Body of pancreas (tissue), 4 donors: ENCODE measurements at regions not wholly inside any gene's neighbourhood (a gene's known extent, or its start where the extent isn't known, plus 50 kb on each side); places are given as distances from the start of the nearest gene placed in this dataset.

Source experiments
- ATAC-seq: fragments of 150-250 bp; one replicate; pipeline ENCODE4 v1.9.1; 2016
- DNase-seq, 4 donors: peaks; one replicate each; pipeline ENCODE4 v3.0.0-alpha.2; 2019
- H3K27ac ChIP-seq, 4 donors: fragments of 200-600 bp; sonication (generic); 1 replicate in 3 of 4; 2 replicates in 1 of 4; pipeline versions ENCODE4 v1.5.1 to v1.6.1; 2016 to 2019; ENCODE audit warnings: mild to moderate bottlenecking in 1 of 4, mixed read lengths in 1 of 4, moderate library complexity in 1 of 4
- H3K27me3 ChIP-seq, 2 donors: fragments of 200-600 bp; sonication (generic); one replicate each; pipeline ENCODE4 v1.6.0; 2016; ENCODE audit warnings: mild to moderate bottlenecking in 1 of 2
- H3K36me3 ChIP-seq, 2 donors: fragments of 200-600 bp; sonication (generic); replicated peaks in 1 of 2; 2 replicates each; pipeline ENCODE4 v1.5.1; 2016; ENCODE audit warnings: low read depth in 2 of 2; ENCODE audit not compliant: insufficient read depth in 1 of 2
- H3K4me1 ChIP-seq: fragments of 200-600 bp; sonication (generic); one replicate; pipeline ENCODE4 v1.6.0; 2016
- H3K4me3 ChIP-seq, 2 donors: fragments of 200-600 bp; sonication (generic); 1 replicate in 1 of 2; 2 replicates in 1 of 2; pipeline ENCODE4 v1.5.1; 2016 to 2019
- H3K9me3 ChIP-seq, 3 donors: fragments of 200-600 bp; sonication (generic); 1 replicate in 2 of 3; 2 replicates in 1 of 3; pipeline ENCODE4 v1.5.1; 2016
- CTCF ChIP-seq, 7 experiments: fragments of 450-650 bp in 4 of 7; fragments of 200-600 bp in 3 of 7; sonication (generic) in 3 of 7; IDR thresholded peaks; one replicate each; pipeline ENCODE4 v1.5.1; 2016 to 2019; ENCODE audit warnings: antibody characterized with exemption in 7 of 7
- POLR2A ChIP-seq, 3 donors: fragments of 450-650 bp; IDR thresholded peaks; one replicate each; pipeline ENCODE4 v1.6.1; 2016; ENCODE audit warnings: antibody characterized with exemption in 3 of 3, mild to moderate bottlenecking in 2 of 3
- WGBS, 2 donors: methylation state at CpG; one replicate each; pipeline ENCODE4 v1.1.5; 2017; 5-methylcytosine and 5-hydroxymethylcytosine counted together
- intact Hi-C: fragments of 100-400 bp; cut with DNase I; formaldehyde crosslinking; loops from one replicate; pipeline ENCODE4 v1.15.1; 2023

DNA sequence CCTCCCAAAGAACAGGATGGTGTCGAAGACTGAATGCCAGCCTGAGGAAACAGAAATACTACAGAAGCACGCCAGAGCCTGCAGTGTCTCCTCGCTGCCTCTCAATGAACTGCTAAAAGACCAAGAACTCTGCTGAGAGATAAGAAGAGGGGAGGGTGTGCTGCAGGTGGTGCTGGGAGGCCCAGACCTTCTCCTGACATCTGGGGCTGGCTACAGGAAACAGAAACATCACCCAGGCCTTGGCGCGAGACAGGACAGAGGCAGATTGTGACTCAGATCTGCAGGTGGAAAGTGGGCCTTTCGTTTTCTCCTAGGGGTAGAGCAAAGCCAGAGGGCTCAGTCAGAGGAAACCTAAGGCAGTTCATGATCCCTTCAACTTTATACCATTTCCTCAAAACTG lies 250.3 kb upstream of the TCF4 start:
- DNase-seq (no peak), ATAC-seq (no peak)
- Histone ChIP-seq H3K4me3 (no peak overlapping the region), H3K4me1 (no peaks in the 10 kb centered on the region), H3K36me3 (no peaks in the 10 kb centered on the region), H3K9me3 (no peaks in the 10 kb centered on the region), H3K27me3 (no peaks in the 10 kb centered on the region), H3K27ac (no peak overlapping the region)
- no peak for TF ChIP-seq POLR2A (IDR thresholded peaks at IDR 0.05)
- TF ChIP-seq CTCF (IDR thresholded peaks at IDR 0.05) = no peak
- 81 to 82% methylated on average over 6 of the region's 6 CpGs for WGBS, 2 donors
- intact Hi-C loops = no loop called here

DNA sequence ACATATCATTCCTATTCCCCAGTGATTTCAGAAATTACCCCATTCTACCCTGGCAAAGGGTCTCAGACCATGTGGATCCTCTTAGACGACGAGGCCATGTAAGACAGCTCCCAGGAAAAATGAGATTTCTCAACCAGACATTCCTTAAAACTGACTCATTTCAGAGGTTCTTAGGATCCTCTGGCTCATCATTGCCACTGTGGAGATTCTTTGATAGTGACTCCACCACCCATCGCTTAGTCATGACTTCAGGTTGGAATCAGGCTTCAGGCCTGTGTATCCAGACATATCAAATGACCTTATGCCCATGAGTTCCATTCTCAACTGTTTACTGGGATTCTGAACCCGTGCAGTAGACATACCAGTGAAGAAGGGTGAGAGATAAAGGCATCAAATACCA lies 245.6 kb upstream of the TCF4 start:
- ATAC-seq (peak; percentile 60), DNase-seq (peak in 1 of 4 donors; percentile 9)
- H3K27me3 ChIP-seq = no peaks in the 10 kb centered on the region
- TF ChIP-seq CTCF (IDR thresholded peaks at IDR 0.05) = no peak
- no peak for TF ChIP-seq POLR2A (IDR thresholded peaks at IDR 0.05)
- no peaks in the 10 kb centered on the region for H3K4me1 ChIP-seq
- H3K27ac ChIP-seq = no peak overlapping the region
- H3K4me3 ChIP-seq = no peak overlapping the region
- no peaks in the 10 kb centered on the region for H3K36me3 ChIP-seq
- no peaks in the 10 kb centered on the region for H3K9me3 ChIP-seq
- intact Hi-C loops = no loop called here
- 80 to 86% methylated on average over 4 of the region's 4 CpGs for WGBS, 2 donors

GRCh38 chr18:55830544-55830943 lies 242.6 kb upstream of the TCF4 start:
- no peak for TF ChIP-seq POLR2A (IDR thresholded peaks at IDR 0.05)
- TF ChIP-seq CTCF (IDR thresholded peaks at IDR 0.05) = no peak
- ATAC-seq = no peak
- intact Hi-C loops = no loop called here
- WGBS, 2 donors = 66 to 69% methylated on average over 10 of the region's 10 CpGs
- H3K9me3 ChIP-seq = no peaks in the 10 kb centered on the region
- H3K27me3 ChIP-seq = no peaks in the 10 kb centered on the region
- no peaks in the 10 kb centered on the region for H3K36me3 ChIP-seq
- DNase-seq = peak in 1 of 4 donors; percentile 9
- no peak overlapping the region for H3K4me3 ChIP-seq
- no peak overlapping the region for H3K27ac ChIP-seq
- no peaks in the 10 kb centered on the region for H3K4me1 ChIP-seq

- Histone ChIP-seq H3K4me3 (no peak overlapping the region), H3K4me1 (no peaks in the 10 kb centered on the region), H3K27me3 (no peaks in the 10 kb centered on the region), H3K36me3 (no peaks in the 10 kb centered on the region), H3K27ac (no peak overlapping the region), H3K9me3 (no peaks in the 10 kb centered on the region)
- DNase-seq (no peak), ATAC-seq (no peak)
- intact Hi-C loops = no loop called here
- TF ChIP-seq CTCF (IDR thresholded peaks at IDR 0.05) = no peak
- TF ChIP-seq POLR2A (IDR thresholded peaks at IDR 0.05) = no peak
- 67 to 80% methylated on average over 2 of the region's 2 CpGs for WGBS, 2 donors
These were observed 233.2 kb upstream of the TCF4 start for GRCh38 chr18:55821219-55821618.

DNA sequence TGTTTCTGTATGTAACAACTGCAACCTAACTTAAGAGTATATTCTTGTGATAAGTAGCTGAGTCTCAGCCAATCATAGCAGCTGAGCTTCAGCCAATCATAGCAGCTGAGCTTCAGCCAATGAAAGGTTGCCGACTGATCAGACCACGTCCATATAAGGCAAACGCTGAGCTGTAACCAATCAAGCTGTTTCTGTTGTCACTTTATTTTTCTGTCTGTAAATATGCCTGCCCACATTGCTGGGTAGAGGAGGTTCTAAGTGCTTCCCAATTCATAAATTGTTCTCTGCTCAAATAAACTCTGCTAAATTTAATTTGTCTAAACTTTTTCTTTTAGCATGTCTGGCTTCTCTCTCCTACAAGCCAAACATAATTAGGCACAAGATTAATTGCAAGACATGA lies 231.5 kb upstream of the TCF4 start:
- Histone ChIP-seq H3K4me3 (no peak overlapping the region), H3K9me3 (no peaks in the 10 kb centered on the region), H3K36me3 (no peaks in the 10 kb centered on the region), H3K4me1 (no peaks in the 10 kb centered on the region), H3K27me3 (no peaks in the 10 kb centered on the region), H3K27ac (no peak overlapping the region)
- 89 to 95% methylated on average over 3 of the region's 3 CpGs for WGBS, 2 donors
- intact Hi-C loops = no loop called here
- DNase-seq (no peak), ATAC-seq (no peak)
- TF ChIP-seq POLR2A (IDR thresholded peaks at IDR 0.05) = no peak
- TF ChIP-seq CTCF (IDR thresholded peaks at IDR 0.05) = no peak
